Fibroblast of lung (primary cell): ENCODE measurements at regions not wholly inside any gene's neighbourhood (a gene's known extent, or its start where the extent isn't known, plus 50 kb on each side); places are given as distances from the start of the nearest gene placed in this dataset.

Source experiments
- EZH2 ChIP-seq: IDR thresholded peaks from 2 replicates; pipeline ENCODE4 v1.5.1; 2012; ENCODE audit warnings: low read length, control low read depth, mild to moderate bottlenecking; ENCODE audit errors: missing control alignments
- TF ChIP-seq, protein P1 (sequence below), 2 donors: IDR thresholded peaks in 1 of 2; conservative IDR thresholded peaks in 1 of 2; 1 replicate in 1 of 2; 2 replicates in 1 of 2; pipeline ENCODE4 v1.5.1; 2011 to 2012; ENCODE audit warnings: low read length in 2 of 2, control low read depth in 1 of 2, inconsistent platforms in 1 of 2, low read depth in 1 of 2, mild to moderate bottlenecking in 1 of 2

DNA sequence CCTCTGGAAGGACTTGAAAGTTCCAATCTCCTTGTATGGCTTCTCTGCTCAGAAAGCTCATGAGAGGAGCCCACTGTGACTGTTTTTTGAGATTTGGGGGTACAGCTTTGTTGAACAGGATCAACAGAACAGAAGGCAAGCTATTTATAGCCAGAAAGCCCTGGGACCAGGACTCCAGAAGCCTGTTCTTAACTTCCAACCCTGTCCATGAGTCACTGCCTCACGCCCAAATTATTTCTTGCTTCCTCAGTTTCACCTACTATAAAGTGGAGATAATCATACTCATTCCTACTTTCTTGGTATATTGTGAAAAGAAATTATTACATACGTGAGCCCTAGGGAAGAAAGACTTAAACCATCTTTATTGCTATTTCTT, 100.9 kb upstream of the MARCKS start:
- TF ChIP-seq, protein P1, sequence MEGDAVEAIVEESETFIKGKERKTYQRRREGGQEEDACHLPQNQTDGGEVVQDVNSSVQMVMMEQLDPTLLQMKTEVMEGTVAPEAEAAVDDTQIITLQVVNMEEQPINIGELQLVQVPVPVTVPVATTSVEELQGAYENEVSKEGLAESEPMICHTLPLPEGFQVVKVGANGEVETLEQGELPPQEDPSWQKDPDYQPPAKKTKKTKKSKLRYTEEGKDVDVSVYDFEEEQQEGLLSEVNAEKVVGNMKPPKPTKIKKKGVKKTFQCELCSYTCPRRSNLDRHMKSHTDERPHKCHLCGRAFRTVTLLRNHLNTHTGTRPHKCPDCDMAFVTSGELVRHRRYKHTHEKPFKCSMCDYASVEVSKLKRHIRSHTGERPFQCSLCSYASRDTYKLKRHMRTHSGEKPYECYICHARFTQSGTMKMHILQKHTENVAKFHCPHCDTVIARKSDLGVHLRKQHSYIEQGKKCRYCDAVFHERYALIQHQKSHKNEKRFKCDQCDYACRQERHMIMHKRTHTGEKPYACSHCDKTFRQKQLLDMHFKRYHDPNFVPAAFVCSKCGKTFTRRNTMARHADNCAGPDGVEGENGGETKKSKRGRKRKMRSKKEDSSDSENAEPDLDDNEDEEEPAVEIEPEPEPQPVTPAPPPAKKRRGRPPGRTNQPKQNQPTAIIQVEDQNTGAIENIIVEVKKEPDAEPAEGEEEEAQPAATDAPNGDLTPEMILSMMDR (conservative IDR thresholded peaks at IDR 0.05 in 1 of 2, IDR thresholded peaks at IDR 0.05 in 1 of 2; ENCODE audit: low read depth in 1 of 2, low read length in 2 of 2) = no peak
- TF ChIP-seq EZH2 = no peak
